GM23338 (cell line): ENCODE measurements at regions not wholly inside any gene's neighbourhood (a gene's known extent, or its start where the extent isn't known, plus 50 kb on each side); places are given as distances from the start of the nearest gene placed in this dataset.

Experiments used
- ATAC-seq: fragments of 200-7000 bp; cut with Tn5 transposase; 3 replicates; pipeline ENCODE4 v1.9.1; 2020
- DNase-seq: peaks from one replicate; pipeline ENCODE4 v3.0.0-alpha.2; 2015; ENCODE audit warnings: low spot score
- H2AFZ ChIP-seq: fragments of 200-600 bp; sonication (generic); 2 replicates; pipeline ENCODE4 v1.8.0; 2016; ENCODE audit warnings: antibody characterized with exemption, mild to moderate bottlenecking, moderate library complexity
- H3F3A ChIP-seq: fragments of 200-600 bp; sonication (generic); replicated peaks from 2 replicates; pipeline ENCODE4 v1.8.0; 2017; ENCODE audit warnings: antibody characterized with exemption, mixed run types, low read depth
- H3K27ac ChIP-seq: fragments of 200-600 bp; sonication (generic); 2 replicates; pipeline ENCODE4 v1.6.1; 2016; ENCODE audit warnings: low read depth
- H3K27me3 ChIP-seq: fragments of 200-600 bp; sonication (generic); 2 replicates; pipeline ENCODE4 v1.8.0; 2016; ENCODE audit warnings: mild to moderate bottlenecking, mixed run types, moderate library complexity; ENCODE audit not compliant: insufficient read depth
- H3K36me3 ChIP-seq: fragments of 200-600 bp; sonication (generic); 2 replicates; pipeline ENCODE4 v1.8.0; 2016; ENCODE audit warnings: mild to moderate bottlenecking; ENCODE audit not compliant: insufficient read depth
- H3K4me1 ChIP-seq: fragments of 200-600 bp; sonication (generic); 2 replicates; pipeline ENCODE4 v1.8.0; 2016; ENCODE audit warnings: mild to moderate bottlenecking, moderate library complexity; ENCODE audit not compliant: insufficient read depth
- H3K4me2 ChIP-seq: fragments of 200-600 bp; sonication (generic); 2 replicates; pipeline ENCODE4 v1.7.1; 2017; ENCODE audit warnings: mixed run types
- H3K4me3 ChIP-seq: fragments of 200-600 bp; sonication (generic); 2 replicates; pipeline ENCODE4 v1.6.1; 2016; ENCODE audit warnings: mixed run types
- H3K79me2 ChIP-seq: fragments of 200-600 bp; sonication (generic); replicated peaks from 2 replicates; pipeline ENCODE4 v1.8.0; 2017; ENCODE audit warnings: mild to moderate bottlenecking; ENCODE audit not compliant: insufficient read depth
- H3K9me2 ChIP-seq: fragments of 200-600 bp; sonication (generic); 2 replicates; pipeline ENCODE4 v1.8.0; 2017; ENCODE audit not compliant: insufficient read depth
- H4K20me1 ChIP-seq: fragments of 200-600 bp; sonication (generic); replicated peaks from 2 replicates; pipeline ENCODE4 v1.8.0; 2017; ENCODE audit warnings: mild to moderate bottlenecking; ENCODE audit not compliant: insufficient read depth
- H3K27ac Mint-ChIP-seq: 2 replicates; pipeline ENCODE4 v1.8.0; 2020; ENCODE audit warnings: inconsistent platforms, mild to moderate bottlenecking, moderate library complexity, mixed read lengths
- H3K27me3 Mint-ChIP-seq: 3 replicates; pipeline ENCODE4 v1.8.0; 2022; ENCODE audit warnings: low read depth, mild to moderate bottlenecking, moderate library complexity, mixed read lengths, inconsistent platforms; ENCODE audit not compliant: insufficient read depth, poor library complexity
- H3K36me3 Mint-ChIP-seq: 3 replicates; pipeline ENCODE4 v1.8.0; 2021; ENCODE audit warnings: low read depth, mild to moderate bottlenecking, inconsistent platforms, moderate library complexity, mixed read lengths
- H3K4me1 Mint-ChIP-seq: 3 replicates; pipeline ENCODE4 v1.8.0; 2020; ENCODE audit warnings: mild to moderate bottlenecking, inconsistent platforms, mixed read lengths
- H3K4me3 Mint-ChIP-seq: 3 replicates; pipeline ENCODE4 v1.8.0; 2021; ENCODE audit warnings: moderate library complexity, mild to moderate bottlenecking, inconsistent platforms, mixed read lengths
- H3K9me3 Mint-ChIP-seq: 3 replicates; pipeline ENCODE4 v1.8.0; 2020; ENCODE audit warnings: moderate library complexity, mild to moderate bottlenecking, inconsistent platforms, mixed read lengths
- CREB1 ChIP-seq: fragments of 250-450 bp; sonication (Bioruptor Pico); IDR thresholded peaks from 2 replicates; pipeline ENCODE4 v1.5.0; 2020; ENCODE audit warnings: low read depth, mild to moderate bottlenecking, moderate library complexity
- CTCF ChIP-seq, 2 experiments: fragments of 200-600 bp in 1 of 2; sonication (generic) in 1 of 2; conservative IDR thresholded peaks; 2 replicates each; pipeline versions ENCODE4 v1.5.1 to v1.6.1; 2016 to 2017; ENCODE audit warnings: antibody characterized with exemption in 2 of 2, low read depth in 2 of 2, mild to moderate bottlenecking in 2 of 2, moderate library complexity in 1 of 2
- EZH2 ChIP-seq: fragments of 200-600 bp; sonication (generic); IDR thresholded peaks from one replicate; pipeline ENCODE4 v1.8.0; 2017; ENCODE audit warnings: antibody characterized with exemption, mild to moderate bottlenecking, low read depth; ENCODE audit not compliant: unreplicated experiment
- JUNB ChIP-seq: IDR thresholded peaks from one replicate; pipeline ENCODE4 v1.6.1; 2016; ENCODE audit warnings: antibody characterized with exemption; ENCODE audit not compliant: unreplicated experiment
- NANOG ChIP-seq: IDR thresholded peaks from 2 replicates; pipeline ENCODE4 v1.6.1; 2016; ENCODE audit warnings: antibody characterized with exemption, borderline replicate concordance
- POLR2AphosphoS5 ChIP-seq: IDR thresholded peaks from 2 replicates; pipeline ENCODE4 v1.6.1; 2016; ENCODE audit warnings: antibody characterized with exemption, low read depth
- REST ChIP-seq: IDR thresholded peaks from one replicate; pipeline ENCODE4 v1.6.1; 2018; ENCODE audit warnings: antibody characterized with exemption; ENCODE audit not compliant: unreplicated experiment
- STAT1 ChIP-seq: IDR thresholded peaks from one replicate; pipeline ENCODE4 v1.6.1; 2016; ENCODE audit warnings: antibody characterized with exemption; ENCODE audit not compliant: unreplicated experiment
- TF ChIP-seq, protein P1 (sequence below): fragments of 250-450 bp; sonication (Bioruptor Pico); IDR thresholded peaks from 2 replicates; pipeline ENCODE4 v1.5.0; 2020; ENCODE audit warnings: mild to moderate bottlenecking, moderate library complexity
- TF ChIP-seq, protein P2 (sequence below): IDR thresholded peaks from 2 replicates; pipeline ENCODE4 v1.6.1; 2016; ENCODE audit warnings: antibody characterized with exemption

- ATAC-seq, result no peak
- Mint-ChIP-seq H3K4me1 (no peaks in the 10 kb centered on the region), H3K36me3 (peaks cover 11% of the 10 kb centered on the region; the same call in 1 of the 3 replicates), H3K27me3 (no peaks in the 10 kb centered on the region), H3K4me3 (no peak overlapping the region), H3K27ac (no peak overlapping the region), H3K9me3 (peaks cover 35% of the 10 kb centered on the region)
- Histone ChIP-seq H3F3A (no peaks in the 10 kb centered on the region), H3K4me2 (no peak overlapping the region), H3K27ac (no peak overlapping the region), H3K9me2 (no peaks in the 10 kb centered on the region), H3K36me3 (peaks cover 4% of the 10 kb centered on the region), H4K20me1 (no peaks in the 10 kb centered on the region; the same call in 1 of the 2 replicates), H3K79me2 (no peaks in the 10 kb centered on the region), H3K4me1 (no peaks in the 10 kb centered on the region), H2AFZ (no peak overlapping the region), H3K27me3 (no peaks in the 10 kb centered on the region), H3K4me3 (no peak overlapping the region)
- no peak for TF ChIP-seq STAT1
- DNase-seq, result no peak
Measured at GRCh38 chr5:98705841-98706240, 67.6 kb upstream of the RGMB start.

DNA sequence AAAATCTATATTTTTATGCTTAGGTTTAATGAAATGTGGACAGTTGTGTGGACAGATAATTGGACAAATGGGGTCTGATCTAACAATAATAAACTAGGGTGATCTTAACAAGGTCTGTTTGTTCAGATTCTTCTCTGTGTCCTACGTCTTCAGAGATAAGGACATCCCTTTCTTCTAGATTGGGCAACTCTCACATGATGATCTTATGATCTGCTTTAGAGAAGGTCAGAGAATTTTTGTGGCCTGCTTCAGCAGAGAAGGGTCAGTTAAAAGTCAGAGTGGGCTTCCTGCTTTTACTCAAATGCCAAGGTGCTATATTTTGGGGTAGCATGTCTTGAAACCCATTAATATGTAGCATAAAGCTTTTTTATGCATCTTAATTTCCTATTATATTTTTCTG lies 63.8 kb upstream of the RGMB start:
- Mint-ChIP-seq H3K36me3 (no peaks in the 10 kb centered on the region), H3K4me1 (no peaks in the 10 kb centered on the region), H3K4me3 (no peak overlapping the region), H3K9me3 (0 out of 3 replicates have a peak, but pooled peaks cover 10% of the 10 kb centered on the region), H3K27me3 (no peaks in the 10 kb centered on the region), H3K27ac (no peak overlapping the region)
- Histone ChIP-seq H3K27me3 (no peaks in the 10 kb centered on the region), H3K79me2 (no peaks in the 10 kb centered on the region), H3K4me2 (no peak overlapping the region), H3K27ac (no peak overlapping the region), H3K9me2 (no peaks in the 10 kb centered on the region; the same call in 1 of the 2 replicates), H3K4me1 (no peaks in the 10 kb centered on the region), H3K4me3 (no peak overlapping the region), H4K20me1 (no peaks in the 10 kb centered on the region), H3F3A (no peaks in the 10 kb centered on the region), H2AFZ (no peak overlapping the region), H3K36me3 (no peaks in the 10 kb centered on the region)
- no peak for ATAC-seq
- DNase-seq, result no peak
- TF ChIP-seq STAT1 (no peak), CTCF (conservative IDR thresholded peaks at IDR 0.05; ENCODE audit: low read depth in 2 of 2) (no peak), JUNB (no peak), POLR2AphosphoS5 (no peak), CREB1 (CRISPR knock-in tag) (no peak), EZH2 (no peak), REST (no peak), NANOG (no peak)
- TF ChIP-seq, protein P1, sequence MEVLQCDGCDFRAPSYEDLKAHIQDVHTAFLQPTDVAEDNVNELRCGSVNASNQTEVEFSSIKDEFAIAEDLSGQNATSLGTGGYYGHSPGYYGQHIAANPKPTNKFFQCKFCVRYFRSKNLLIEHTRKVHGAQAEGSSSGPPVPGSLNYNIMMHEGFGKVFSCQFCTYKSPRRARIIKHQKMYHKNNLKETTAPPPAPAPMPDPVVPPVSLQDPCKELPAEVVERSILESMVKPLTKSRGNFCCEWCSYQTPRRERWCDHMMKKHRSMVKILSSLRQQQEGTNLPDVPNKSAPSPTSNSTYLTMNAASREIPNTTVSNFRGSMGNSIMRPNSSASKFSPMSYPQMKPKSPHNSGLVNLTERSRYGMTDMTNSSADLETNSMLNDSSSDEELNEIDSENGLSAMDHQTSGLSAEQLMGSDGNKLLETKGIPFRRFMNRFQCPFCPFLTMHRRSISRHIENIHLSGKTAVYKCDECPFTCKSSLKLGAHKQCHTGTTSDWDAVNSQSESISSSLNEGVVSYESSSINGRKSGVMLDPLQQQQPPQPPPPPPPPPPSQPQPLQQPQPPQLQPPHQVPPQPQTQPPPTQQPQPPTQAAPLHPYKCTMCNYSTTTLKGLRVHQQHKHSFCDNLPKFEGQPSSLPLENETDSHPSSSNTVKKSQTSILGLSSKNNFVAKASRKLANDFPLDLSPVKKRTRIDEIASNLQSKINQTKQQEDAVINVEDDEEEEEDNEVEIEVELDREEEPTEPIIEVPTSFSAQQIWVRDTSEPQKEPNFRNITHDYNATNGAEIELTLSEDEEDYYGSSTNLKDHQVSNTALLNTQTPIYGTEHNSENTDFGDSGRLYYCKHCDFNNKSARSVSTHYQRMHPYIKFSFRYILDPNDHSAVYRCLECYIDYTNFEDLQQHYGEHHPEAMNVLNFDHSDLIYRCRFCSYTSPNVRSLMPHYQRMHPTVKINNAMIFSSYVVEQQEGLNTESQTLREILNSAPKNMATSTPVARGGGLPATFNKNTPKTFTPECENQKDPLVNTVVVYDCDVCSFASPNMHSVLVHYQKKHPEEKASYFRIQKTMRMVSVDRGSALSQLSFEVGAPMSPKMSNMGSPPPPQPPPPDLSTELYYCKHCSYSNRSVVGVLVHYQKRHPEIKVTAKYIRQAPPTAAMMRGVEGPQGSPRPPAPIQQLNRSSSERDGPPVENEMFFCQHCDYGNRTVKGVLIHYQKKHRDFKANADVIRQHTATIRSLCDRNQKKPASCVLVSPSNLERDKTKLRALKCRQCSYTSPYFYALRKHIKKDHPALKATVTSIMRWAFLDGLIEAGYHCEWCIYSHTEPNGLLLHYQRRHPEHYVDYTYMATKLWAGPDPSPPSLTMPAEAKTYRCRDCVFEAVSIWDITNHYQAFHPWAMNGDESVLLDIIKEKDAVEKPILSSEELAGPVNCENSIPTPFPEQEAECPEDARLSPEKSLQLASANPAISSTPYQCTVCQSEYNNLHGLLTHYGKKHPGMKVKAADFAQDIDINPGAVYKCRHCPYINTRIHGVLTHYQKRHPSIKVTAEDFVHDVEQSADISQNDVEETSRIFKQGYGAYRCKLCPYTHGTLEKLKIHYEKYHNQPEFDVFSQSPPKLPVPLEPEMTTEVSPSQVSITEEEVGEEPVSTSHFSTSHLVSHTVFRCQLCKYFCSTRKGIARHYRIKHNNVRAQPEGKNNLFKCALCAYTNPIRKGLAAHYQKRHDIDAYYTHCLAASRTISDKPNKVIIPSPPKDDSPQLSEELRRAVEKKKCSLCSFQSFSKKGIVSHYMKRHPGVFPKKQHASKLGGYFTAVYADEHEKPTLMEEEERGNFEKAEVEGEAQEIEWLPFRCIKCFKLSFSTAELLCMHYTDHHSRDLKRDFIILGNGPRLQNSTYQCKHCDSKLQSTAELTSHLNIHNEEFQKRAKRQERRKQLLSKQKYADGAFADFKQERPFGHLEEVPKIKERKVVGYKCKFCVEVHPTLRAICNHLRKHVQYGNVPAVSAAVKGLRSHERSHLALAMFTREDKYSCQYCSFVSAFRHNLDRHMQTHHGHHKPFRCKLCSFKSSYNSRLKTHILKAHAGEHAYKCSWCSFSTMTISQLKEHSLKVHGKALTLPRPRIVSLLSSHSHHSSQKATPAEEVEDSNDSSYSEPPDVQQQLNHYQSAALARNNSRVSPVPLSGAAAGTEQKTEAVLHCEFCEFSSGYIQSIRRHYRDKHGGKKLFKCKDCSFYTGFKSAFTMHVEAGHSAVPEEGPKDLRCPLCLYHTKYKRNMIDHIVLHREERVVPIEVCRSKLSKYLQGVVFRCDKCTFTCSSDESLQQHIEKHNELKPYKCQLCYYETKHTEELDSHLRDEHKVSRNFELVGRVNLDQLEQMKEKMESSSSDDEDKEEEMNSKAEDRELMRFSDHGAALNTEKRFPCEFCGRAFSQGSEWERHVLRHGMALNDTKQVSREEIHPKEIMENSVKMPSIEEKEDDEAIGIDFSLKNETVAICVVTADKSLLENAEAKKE (CRISPR knock-in tag), result no peak
- TF ChIP-seq, protein P2, sequence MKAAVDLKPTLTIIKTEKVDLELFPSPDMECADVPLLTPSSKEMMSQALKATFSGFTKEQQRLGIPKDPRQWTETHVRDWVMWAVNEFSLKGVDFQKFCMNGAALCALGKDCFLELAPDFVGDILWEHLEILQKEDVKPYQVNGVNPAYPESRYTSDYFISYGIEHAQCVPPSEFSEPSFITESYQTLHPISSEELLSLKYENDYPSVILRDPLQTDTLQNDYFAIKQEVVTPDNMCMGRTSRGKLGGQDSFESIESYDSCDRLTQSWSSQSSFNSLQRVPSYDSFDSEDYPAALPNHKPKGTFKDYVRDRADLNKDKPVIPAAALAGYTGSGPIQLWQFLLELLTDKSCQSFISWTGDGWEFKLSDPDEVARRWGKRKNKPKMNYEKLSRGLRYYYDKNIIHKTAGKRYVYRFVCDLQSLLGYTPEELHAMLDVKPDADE, result no peak
